Neuron (in vitro differentiated cells): ENCODE measurements at regions not wholly inside any gene's neighbourhood (a gene's known extent, or its start where the extent isn't known, plus 50 kb on each side); places are given as distances from the start of the nearest gene placed in this dataset.

ENCODE experiments used
- H2AFZ ChIP-seq: one replicate; pipeline ENCODE4 v1.6.1; 2013; ENCODE audit warnings: low read depth, mild to moderate bottlenecking, inconsistent platforms, low read length, moderate library complexity
- H3K27me3 ChIP-seq: one replicate; pipeline ENCODE4 v1.6.1; 2013; ENCODE audit warnings: low read length; ENCODE audit not compliant: insufficient read depth
- H3K36me3 ChIP-seq: one replicate; pipeline ENCODE4 v1.6.1; 2013; ENCODE audit warnings: low read length; ENCODE audit not compliant: insufficient read depth
- H3K4me1 ChIP-seq: one replicate; pipeline ENCODE4 v1.6.1; 2013; ENCODE audit warnings: low read length; ENCODE audit not compliant: insufficient read depth
- H3K4me3 ChIP-seq: 2 replicates; pipeline ENCODE4 v1.5.1; 2013; ENCODE audit warnings: mild to moderate bottlenecking, low read length, moderate library complexity
- H3K9me3 ChIP-seq: one replicate; pipeline ENCODE4 v1.6.1; 2013; ENCODE audit warnings: low read length

- H3K4me1 ChIP-seq: peaks cover 5% of the 10 kb centered on the region
- no peaks in the 10 kb centered on the region for H3K36me3 ChIP-seq
- no peaks in the 10 kb centered on the region for H3K9me3 ChIP-seq
- H3K27me3 ChIP-seq: no peaks in the 10 kb centered on the region
- H3K4me3 ChIP-seq: no peak overlapping the region
- H2AFZ ChIP-seq: no peak overlapping the region
These were observed 632.6 kb upstream of the ARGLU1 start for GRCh38 chr13:107200491-107200890.

DNA sequence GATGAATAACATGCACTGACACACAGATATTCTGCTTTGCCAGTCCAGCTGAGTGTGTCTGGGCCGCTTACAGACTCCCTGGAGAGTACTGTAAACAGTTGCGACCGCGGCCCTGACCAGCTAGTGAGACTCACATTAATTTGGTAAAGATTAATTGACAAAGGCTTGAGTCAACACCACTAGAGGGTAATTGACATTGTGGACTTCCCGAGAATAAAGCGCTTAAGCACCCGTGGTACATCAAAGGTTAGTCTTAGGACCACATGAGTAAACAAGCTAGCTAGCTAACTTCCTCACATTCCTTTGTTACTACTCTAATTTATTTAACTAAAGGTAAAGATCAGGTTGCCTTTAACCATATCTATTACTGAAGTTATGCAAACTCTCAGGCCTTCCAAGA, 624.4 kb upstream of the ARGLU1 start:
- H3K4me1 ChIP-seq: no peaks in the 10 kb centered on the region
- H2AFZ ChIP-seq: no peak overlapping the region
- no peaks in the 10 kb centered on the region for H3K9me3 ChIP-seq

GRCh38 chr13:107190065-107190464, 622.1 kb upstream of the ARGLU1 start:
- Histone ChIP-seq H3K27me3 (no peaks in the 10 kb centered on the region), H3K36me3 (no peaks in the 10 kb centered on the region), H3K4me3 (no peak overlapping the region), H3K9me3 (no peaks in the 10 kb centered on the region), H3K4me1 (no peaks in the 10 kb centered on the region), H2AFZ (no peak overlapping the region)

More for the DNA sequence above, 624.4 kb upstream of the ARGLU1 start:
- no peak overlapping the region for H3K4me3 ChIP-seq
- no peaks in the 10 kb centered on the region for H3K27me3 ChIP-seq
- no peaks in the 10 kb centered on the region for H3K36me3 ChIP-seq

DNA sequence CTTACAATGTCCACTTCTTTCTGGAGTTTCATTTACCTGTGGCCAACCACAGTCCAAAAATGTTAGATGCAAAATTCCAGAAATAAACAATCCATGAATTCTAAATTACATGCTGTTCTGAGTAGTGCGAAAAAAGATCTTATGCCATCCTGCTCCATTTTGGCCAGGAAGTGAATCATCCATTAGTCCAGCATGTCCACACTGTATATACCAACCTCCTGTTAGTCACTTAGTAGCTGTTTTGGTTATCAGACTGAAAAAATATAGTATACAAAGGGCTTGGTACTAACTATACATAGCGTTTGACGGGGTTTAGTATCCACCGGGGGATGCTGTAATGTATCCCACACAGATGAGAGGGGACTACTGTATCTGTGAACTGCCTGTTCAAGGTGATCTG, 618.0 kb upstream of the ARGLU1 start:
- no peaks in the 10 kb centered on the region for H3K4me1 ChIP-seq
- H3K27me3 ChIP-seq: no peaks in the 10 kb centered on the region
- H3K9me3 ChIP-seq: no peaks in the 10 kb centered on the region
- no peaks in the 10 kb centered on the region for H3K36me3 ChIP-seq
- no peak overlapping the region for H3K4me3 ChIP-seq
- no peak overlapping the region for H2AFZ ChIP-seq

GRCh38 chr13:107170270-107170931, 602.5 kb upstream of the ARGLU1 start:
- Histone ChIP-seq H3K27me3 (no peaks in the 10 kb centered on the region), H3K9me3 (no peaks in the 10 kb centered on the region), H3K36me3 (no peaks in the 10 kb centered on the region)

GRCh38 chr13:107157271-107157670, 589.3 kb upstream of the ARGLU1 start:
- Histone ChIP-seq H3K4me1 (no peaks in the 10 kb centered on the region), H3K27me3 (no peaks in the 10 kb centered on the region), H3K36me3 (no peaks in the 10 kb centered on the region), H3K4me3 (no peak overlapping the region), H3K9me3 (no peaks in the 10 kb centered on the region), H2AFZ (no peak overlapping the region)

More at GRCh38 chr13:107170270-107170931, 602.5 kb upstream of the ARGLU1 start:
- Histone ChIP-seq H2AFZ (no peak overlapping the region), H3K4me3 (no peak overlapping the region), H3K4me1 (no peaks in the 10 kb centered on the region)

- no peak overlapping the region for H3K4me3 ChIP-seq
- no peak overlapping the region for H2AFZ ChIP-seq
- H3K27me3 ChIP-seq: no peaks in the 10 kb centered on the region
- H3K9me3 ChIP-seq: no peaks in the 10 kb centered on the region
- H3K4me1 ChIP-seq: no peaks in the 10 kb centered on the region
- H3K36me3 ChIP-seq: no peaks in the 10 kb centered on the region
These were observed 576.5 kb upstream of the ARGLU1 start for GRCh38 chr13:107144432-107144831.

DNA sequence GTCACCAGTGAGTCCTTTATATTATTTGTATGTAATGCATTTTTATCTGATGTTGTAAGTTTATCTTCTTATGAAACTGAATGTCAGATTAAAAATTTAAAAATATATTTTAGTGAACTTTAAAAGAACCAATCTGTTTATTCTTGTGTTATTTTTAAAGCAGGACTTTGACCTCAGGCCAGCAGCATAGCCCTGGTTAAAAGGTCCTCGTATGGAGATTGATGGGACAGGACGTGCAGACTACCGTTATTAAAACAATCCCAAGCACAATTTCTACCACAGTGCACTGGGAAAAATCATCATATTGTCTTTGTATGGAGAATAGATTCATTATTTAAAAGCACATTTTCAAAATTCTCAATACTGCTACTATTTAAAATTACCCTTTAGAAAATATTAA, 573.8 kb upstream of the ARGLU1 start:
- H3K9me3 ChIP-seq: no peaks in the 10 kb centered on the region
- no peaks in the 10 kb centered on the region for H3K36me3 ChIP-seq
- no peak overlapping the region for H2AFZ ChIP-seq
- H3K4me3 ChIP-seq: no peak overlapping the region
- peaks cover 2% of the 10 kb centered on the region for H3K4me1 ChIP-seq
- H3K27me3 ChIP-seq: no peaks in the 10 kb centered on the region

- Histone ChIP-seq H2AFZ (no peak overlapping the region), H3K4me1 (peaks cover 2% of the 10 kb centered on the region), H3K36me3 (no peaks in the 10 kb centered on the region)
These were observed 571.1 kb upstream of the ARGLU1 start for GRCh38 chr13:107139006-107139405.

GRCh38 chr13:107138486-107138885, 570.5 kb upstream of the ARGLU1 start:
- peaks cover 2% of the 10 kb centered on the region for H3K4me1 ChIP-seq
- H3K9me3 ChIP-seq: no peaks in the 10 kb centered on the region
- H3K27me3 ChIP-seq: no peaks in the 10 kb centered on the region
- H2AFZ ChIP-seq: no peak overlapping the region
- H3K4me3 ChIP-seq: no peak overlapping the region
- no peaks in the 10 kb centered on the region for H3K36me3 ChIP-seq

More at GRCh38 chr13:107139006-107139405, 571.1 kb upstream of the ARGLU1 start:
- Histone ChIP-seq H3K9me3 (no peaks in the 10 kb centered on the region), H3K4me3 (no peak overlapping the region), H3K27me3 (no peaks in the 10 kb centered on the region)

GRCh38 chr13:107133950-107134349, 566.0 kb upstream of the ARGLU1 start:
- Histone ChIP-seq H3K9me3 (no peaks in the 10 kb centered on the region), H3K4me1 (peaks cover 2% of the 10 kb centered on the region), H2AFZ (no peak overlapping the region), H3K36me3 (no peaks in the 10 kb centered on the region), H3K27me3 (no peaks in the 10 kb centered on the region), H3K4me3 (no peak overlapping the region)

DNA sequence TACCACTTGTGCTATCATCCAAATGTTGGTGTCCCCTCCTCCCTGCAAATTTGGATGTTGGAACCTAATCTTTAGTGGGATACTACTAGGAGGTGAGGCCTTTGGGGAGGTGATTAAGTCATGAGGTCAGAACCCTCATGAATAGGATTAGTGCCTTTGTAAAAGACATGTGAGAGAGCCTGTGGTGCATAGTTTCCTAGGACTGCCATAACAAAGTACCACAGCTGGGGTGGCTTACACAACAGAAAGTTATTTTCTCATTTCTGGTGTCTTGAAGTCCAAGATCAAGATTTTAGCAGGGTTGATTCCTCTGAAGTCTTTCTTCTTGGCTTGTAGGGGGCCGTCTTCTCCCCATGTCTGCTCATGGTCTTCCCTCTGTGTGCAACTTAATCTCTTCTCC, 562.6 kb upstream of the ARGLU1 start:
- Histone ChIP-seq H3K27me3 (no peaks in the 10 kb centered on the region), H3K4me1 (peaks cover 7% of the 10 kb centered on the region), H3K9me3 (peaks cover 2% of the 10 kb centered on the region), H3K36me3 (no peaks in the 10 kb centered on the region), H3K4me3 (no peak overlapping the region), H2AFZ (no peak overlapping the region)

GRCh38 chr13:107124730-107125129, 556.8 kb upstream of the ARGLU1 start:
- Histone ChIP-seq H3K4me3 (no peak overlapping the region), H3K9me3 (peaks cover 2% of the 10 kb centered on the region), H3K27me3 (no peaks in the 10 kb centered on the region), H3K4me1 (peaks cover 21% of the 10 kb centered on the region), H3K36me3 (no peaks in the 10 kb centered on the region), H2AFZ (no peak overlapping the region)

GRCh38 chr13:107124129-107124718, 556.3 kb upstream of the ARGLU1 start:
- Histone ChIP-seq H3K4me1 (peaks cover 21% of the 10 kb centered on the region), H3K36me3 (no peaks in the 10 kb centered on the region), H3K27me3 (no peaks in the 10 kb centered on the region), H3K4me3 (no peak overlapping the region), H3K9me3 (peaks cover 2% of the 10 kb centered on the region), H2AFZ (no peak overlapping the region)
